ENCODE measurements at regions not wholly inside any gene's neighbourhood (a gene's known extent, or its start where the extent isn't known, plus 50 kb on each side); places are given as distances from the start of the nearest gene placed in this dataset.

GRCh38 chr10:47243356-47243755 is 56.6 kb upstream of the GDF10 start:
- Histone ChIP-seq H3K9me3 (ENCODE audit: low read length) (no peaks in the 10 kb centered on the region), H3K27ac (ENCODE audit: low read length) (no peak overlapping the region), H2AFZ (ENCODE audit: low read depth, low read length) (no peak overlapping the region), H3K4me2 (ENCODE audit: low read length) (no peak overlapping the region), H3F3A (ENCODE audit: insufficient read depth, low read length, poor library complexity, severe bottlenecking) (no peaks in the 10 kb centered on the region), H3K79me2 (replicated peaks; ENCODE audit: insufficient read depth, low read length) (no peaks in the 10 kb centered on the region), H3K36me3 (ENCODE audit: insufficient read depth, low read length) (no peaks in the 10 kb centered on the region), H3K27me3 (ENCODE audit: insufficient read depth, low read depth, low read length) (no peaks in the 10 kb centered on the region), H3K9me2 (ENCODE audit: insufficient read depth, low read length) (no peaks in the 10 kb centered on the region), H3K4me3 (ENCODE audit: low read length) (no peak overlapping the region), H4K20me1 (ENCODE audit: insufficient read depth) (no peaks in the 10 kb centered on the region), H3K9ac (ENCODE audit: low read length) (no peak overlapping the region)
- TF ChIP-seq POLR2AphosphoS5 (IDR thresholded peaks at IDR 0.05) (no peak), RAD21 (conservative IDR thresholded peaks at IDR 0.05) (no peak), EZH2 (IDR thresholded peaks at IDR 0.05; ENCODE audit: borderline replicate concordance, insufficient read depth, low read length, poor library complexity, severe bottlenecking) (no peak), CTCF (IDR thresholded peaks at IDR 0.05; ENCODE audit: poor library complexity, severe bottlenecking) (no peak), TAF1 (IDR thresholded peaks at IDR 0.05; ENCODE audit: low read depth) (no peak), EP300 (conservative IDR thresholded peaks at IDR 0.05; ENCODE audit: poor library complexity, severe bottlenecking) (no peak), SMC3 (conservative IDR thresholded peaks at IDR 0.05; ENCODE audit: poor library complexity) (no peak), MXI1 (conservative IDR thresholded peaks at IDR 0.05; ENCODE audit: poor library complexity, severe bottlenecking) (no peak), REST (IDR thresholded peaks at IDR 0.05; ENCODE audit: borderline replicate concordance) (no peak)

GRCh38 chr10:47243791-47244190 is 56.2 kb upstream of the GDF10 start:
- no peaks in the 10 kb centered on the region for H3K9me3 ChIP-seq (ENCODE audit: low read length)
- TF ChIP-seq EP300 (conservative IDR thresholded peaks at IDR 0.05; ENCODE audit: poor library complexity, severe bottlenecking) (no peak), TAF1 (IDR thresholded peaks at IDR 0.05; ENCODE audit: low read depth) (no peak), EZH2 (IDR thresholded peaks at IDR 0.05; ENCODE audit: borderline replicate concordance, insufficient read depth, low read length, poor library complexity, severe bottlenecking) (no peak), CTCF (IDR thresholded peaks at IDR 0.05; ENCODE audit: poor library complexity, severe bottlenecking) (no peak), MXI1 (conservative IDR thresholded peaks at IDR 0.05; ENCODE audit: poor library complexity, severe bottlenecking) (no peak), RAD21 (conservative IDR thresholded peaks at IDR 0.05) (no peak), REST (IDR thresholded peaks at IDR 0.05; ENCODE audit: borderline replicate concordance) (no peak), POLR2AphosphoS5 (IDR thresholded peaks at IDR 0.05) (no peak), SMC3 (conservative IDR thresholded peaks at IDR 0.05; ENCODE audit: poor library complexity) (no peak)
- H3K36me3 ChIP-seq (ENCODE audit: insufficient read depth, low read length): no peaks in the 10 kb centered on the region
- H3K27ac ChIP-seq (ENCODE audit: low read length): no peak overlapping the region
- H2AFZ ChIP-seq (ENCODE audit: low read depth, low read length): no peak overlapping the region
- H3K4me3 ChIP-seq (ENCODE audit: low read length): no peak overlapping the region
- H3K79me2 ChIP-seq (replicated peaks; ENCODE audit: insufficient read depth, low read length): no peaks in the 10 kb centered on the region
- H4K20me1 ChIP-seq (ENCODE audit: insufficient read depth): no peaks in the 10 kb centered on the region
- no peak overlapping the region for H3K4me2 ChIP-seq (ENCODE audit: low read length)
- H3K27me3 ChIP-seq (ENCODE audit: insufficient read depth, low read depth, low read length): no peaks in the 10 kb centered on the region
- no peaks in the 10 kb centered on the region for H3K9me2 ChIP-seq (ENCODE audit: insufficient read depth, low read length)
- H3F3A ChIP-seq (ENCODE audit: insufficient read depth, low read length, poor library complexity, severe bottlenecking): no peaks in the 10 kb centered on the region
- H3K9ac ChIP-seq (ENCODE audit: low read length): no peak overlapping the region

All from neural cell (in vitro differentiated cells).